HL-60 (cell line): ENCODE measurements at regions not wholly inside any gene's neighbourhood (a gene's known extent, or its start where the extent isn't known, plus 50 kb on each side); places are given as distances from the start of the nearest gene placed in this dataset.

ENCODE experiments used
- DNase-seq, 2 experiments: peaks; one replicate each; pipeline ENCODE4 v3.0.0-alpha.2; 2010 to 2020; ENCODE audit warnings: low read depth in 1 of 2, low spot score in 1 of 2
- H3K27ac ChIP-seq: fragments of 250-450 bp; sonication (Bioruptor Pico); replicated peaks from 2 replicates; pipeline ENCODE4 v1.5.1; 2020; ENCODE audit warnings: mild to moderate bottlenecking, moderate library complexity
- H3K27me3 ChIP-seq: fragments of 250-450 bp; sonication (Bioruptor Pico); 2 replicates; pipeline ENCODE4 v1.5.1; 2021; ENCODE audit warnings: mild to moderate bottlenecking, moderate library complexity; ENCODE audit not compliant: insufficient read depth, poor library complexity, severe bottlenecking
- H3K4me3 ChIP-seq: replicated peaks from 2 replicates; pipeline ENCODE4 v1.5.1; 2011; ENCODE audit warnings: mild to moderate bottlenecking, control low read depth, low read length; ENCODE audit not compliant: insufficient read depth
- CTCF ChIP-seq: IDR thresholded peaks from one replicate; pipeline ENCODE4 v1.5.1; 2011; ENCODE audit warnings: low read length, control low read depth, inconsistent platforms; ENCODE audit not compliant: insufficient read depth
- GABPA ChIP-seq: IDR thresholded peaks from 2 replicates; pipeline ENCODE4 v1.6.1; 2012; ENCODE audit warnings: low read depth
- POLR2AphosphoS5 ChIP-seq: IDR thresholded peaks from 2 replicates; pipeline ENCODE4 v1.6.1; 2012; ENCODE audit warnings: low read depth
- REST ChIP-seq: IDR thresholded peaks from 2 replicates; pipeline ENCODE4 v1.6.1; 2012; ENCODE audit warnings: low read depth; ENCODE audit not compliant: insufficient replicate concordance
- SPI1 ChIP-seq: IDR thresholded peaks from 2 replicates; pipeline ENCODE4 v1.6.1; 2012; ENCODE audit warnings: low read depth, mild to moderate bottlenecking, borderline replicate concordance

GRCh38 chr2:116094196-116094595, 1651.8 kb downstream of the DPP10 start:
- TF ChIP-seq GABPA = no peak
- TF ChIP-seq CTCF = no peak
- TF ChIP-seq SPI1 = no peak
- TF ChIP-seq POLR2AphosphoS5 = no peak
- no peak for TF ChIP-seq REST
- H3K27me3 ChIP-seq = no peaks in the 10 kb centered on the region

GRCh38 chr2:116095636-116096035, 1653.2 kb downstream of the DPP10 start:
- Histone ChIP-seq H3K27me3 (no peaks in the 10 kb centered on the region), H3K27ac (no peak overlapping the region), H3K4me3 (no peak overlapping the region)
- DNase-seq = no peak
- TF ChIP-seq REST (no peak), CTCF (no peak), GABPA (no peak), SPI1 (no peak), POLR2AphosphoS5 (no peak)

More at GRCh38 chr2:116094196-116094595, 1651.8 kb downstream of the DPP10 start:
- Histone ChIP-seq H3K27ac (no peak overlapping the region), H3K4me3 (no peak overlapping the region)
- DNase-seq = no peak

- DNase-seq = no peak
- TF ChIP-seq GABPA (no peak), CTCF (no peak), REST (no peak), SPI1 (no peak), POLR2AphosphoS5 (no peak)
Observed at GRCh38 chr2:116098049-116098448, 1655.6 kb downstream of the DPP10 start.

More at GRCh38 chr2:116098049-116098448, 1655.6 kb downstream of the DPP10 start:
- Histone ChIP-seq H3K27me3 (no peaks in the 10 kb centered on the region), H3K4me3 (no peak overlapping the region), H3K27ac (no peak overlapping the region)
